Gastroesophageal sphincter (tissue), 4 donors: ENCODE measurements at regions not wholly inside any gene's neighbourhood (a gene's known extent, or its start where the extent isn't known, plus 50 kb on each side); places are given as distances from the start of the nearest gene placed in this dataset.

Experiments
- ATAC-seq: fragments of 150-250 bp; one replicate; pipeline ENCODE4 v1.9.1; 2016; ENCODE audit warnings: mild to moderate bottlenecking, moderate library complexity
- H3K27ac ChIP-seq, 4 donors: fragments of 200-600 bp; sonication (generic) in 3 of 4; 1 replicate in 3 of 4; 2 replicates in 1 of 4; pipeline ENCODE4 v1.5.1; 2016 to 2019
- H3K27me3 ChIP-seq: fragments of 200-600 bp; sonication (generic); one replicate; pipeline ENCODE4 v1.5.1; 2019
- H3K36me3 ChIP-seq, 2 donors: fragments of 200-600 bp; sonication (generic); one replicate each; pipeline ENCODE4 v1.5.1; 2019; ENCODE audit warnings: control low read depth in 1 of 2
- H3K4me1 ChIP-seq, 3 donors: fragments of 200-600 bp; sonication (generic); 1 replicate in 2 of 3; 2 replicates in 1 of 3; pipeline ENCODE4 v1.5.1; 2016 to 2019; ENCODE audit warnings: control low read depth in 2 of 3
- H3K4me3 ChIP-seq, 2 donors: fragments of 200-600 bp; sonication (generic); one replicate each; pipeline ENCODE4 v1.5.1; 2019; ENCODE audit warnings: mild to moderate bottlenecking in 1 of 2, moderate library complexity in 1 of 2
- H3K9me3 ChIP-seq, 3 donors: fragments of 200-600 bp; sonication (generic); one replicate each; pipeline ENCODE4 v1.5.1; 2017 to 2019; ENCODE audit warnings: control low read depth in 2 of 3
- CTCF ChIP-seq, 4 experiments: fragments of 200-600 bp in 2 of 4; fragments of 450-650 bp in 2 of 4; sonication (generic) in 1 of 4; IDR thresholded peaks; one replicate each; pipeline ENCODE4 v1.5.1; 2017 to 2019; ENCODE audit warnings: antibody characterized with exemption in 4 of 4, mild to moderate bottlenecking in 2 of 4, moderate library complexity in 2 of 4
- EP300 ChIP-seq: sonication (generic); formaldehyde crosslinking; IDR thresholded peaks from one replicate; pipeline ENCODE4 v1.6.1; 2017; ENCODE audit warnings: antibody characterized with exemption, mild to moderate bottlenecking
- POLR2A ChIP-seq, 2 donors: fragments of 450-650 bp; IDR thresholded peaks; one replicate each; pipeline ENCODE4 v1.6.1; 2017; ENCODE audit warnings: antibody characterized with exemption in 2 of 2, mild to moderate bottlenecking in 2 of 2, moderate library complexity in 1 of 2
- POLR2AphosphoS5 ChIP-seq: sonication (generic); formaldehyde crosslinking; IDR thresholded peaks from one replicate; pipeline ENCODE4 v1.6.1; 2017; ENCODE audit warnings: antibody characterized with exemption
- WGBS, 2 donors: methylation state at CpG; one replicate each; pipeline ENCODE4 v1.1.5; 2018; ENCODE audit warnings: low coverage in 1 of 2; 5-methylcytosine and 5-hydroxymethylcytosine counted together

- 77 to 100% methylated on average over 1 of the region's 1 CpG for WGBS, 2 donors
- H3K27ac ChIP-seq: no peak overlapping the region
Measured at GRCh38 chr4:120352739-120353138, 286.1 kb upstream of the MAD2L1 start.

GRCh38 chr4:120348948-120349347 lies 282.3 kb upstream of the MAD2L1 start:
- no peak for TF ChIP-seq POLR2A (IDR thresholded peaks at IDR 0.05)
- TF ChIP-seq CTCF (IDR thresholded peaks at IDR 0.05): no peak
- no peak for TF ChIP-seq POLR2AphosphoS5
- TF ChIP-seq EP300: no peak

More at GRCh38 chr4:120352739-120353138, 286.1 kb upstream of the MAD2L1 start:
- no peaks in the 10 kb centered on the region for H3K9me3 ChIP-seq
- no peaks in the 10 kb centered on the region for H3K4me1 ChIP-seq
- TF ChIP-seq POLR2A (IDR thresholded peaks at IDR 0.05) (no peak), EP300 (no peak), CTCF (IDR thresholded peaks at IDR 0.05) (no peak), POLR2AphosphoS5 (no peak)
- no peaks in the 10 kb centered on the region for H3K36me3 ChIP-seq
- no peak for ATAC-seq
- no peak overlapping the region for H3K4me3 ChIP-seq
- no peaks in the 10 kb centered on the region for H3K27me3 ChIP-seq

GRCh38 chr4:120348521-120348920 lies 281.9 kb upstream of the MAD2L1 start:
- 28 to 29% methylated on average over 2 of the region's 2 CpGs for WGBS, 2 donors
- no peaks in the 10 kb centered on the region for H3K36me3 ChIP-seq

More at GRCh38 chr4:120348948-120349347, 282.3 kb upstream of the MAD2L1 start:
- H3K36me3 ChIP-seq: no peaks in the 10 kb centered on the region
- H3K4me3 ChIP-seq: no peak overlapping the region
- no peak for ATAC-seq
- no peaks in the 10 kb centered on the region for H3K9me3 ChIP-seq
- H3K4me1 ChIP-seq: no peaks in the 10 kb centered on the region
- 91 to 100% methylated on average over 1 of the region's 1 CpG for WGBS, 2 donors
- H3K27me3 ChIP-seq: no peaks in the 10 kb centered on the region
- no peak overlapping the region for H3K27ac ChIP-seq

GRCh38 chr4:120331486-120332370 lies 265.1 kb upstream of the MAD2L1 start:
- WGBS, 2 donors: 58 to 86% methylated on average over 2 to 4 of the region's 4 CpGs
- ATAC-seq: no peak
- TF ChIP-seq CTCF (IDR thresholded peaks at IDR 0.05): no peak
- TF ChIP-seq POLR2AphosphoS5: no peak
- no peak for TF ChIP-seq POLR2A (IDR thresholded peaks at IDR 0.05)
- TF ChIP-seq EP300: no peak

More at GRCh38 chr4:120348521-120348920, 281.9 kb upstream of the MAD2L1 start:
- H3K27me3 ChIP-seq: no peaks in the 10 kb centered on the region
- no peaks in the 10 kb centered on the region for H3K9me3 ChIP-seq
- no peak for TF ChIP-seq CTCF (IDR thresholded peaks at IDR 0.05)
- TF ChIP-seq EP300: no peak
- TF ChIP-seq POLR2A (IDR thresholded peaks at IDR 0.05): no peak
- TF ChIP-seq POLR2AphosphoS5: no peak
- H3K4me3 ChIP-seq: no peak overlapping the region
- no peak overlapping the region for H3K27ac ChIP-seq
- ATAC-seq: no peak
- H3K4me1 ChIP-seq: no peaks in the 10 kb centered on the region

GRCh38 chr4:120329386-120329785 lies 262.7 kb upstream of the MAD2L1 start:
- Histone ChIP-seq H3K27ac (no peak overlapping the region), H3K4me1 (no peaks in the 10 kb centered on the region), H3K36me3 (no peaks in the 10 kb centered on the region), H3K9me3 (no peaks in the 10 kb centered on the region), H3K4me3 (no peak overlapping the region), H3K27me3 (no peaks in the 10 kb centered on the region)
- WGBS, 2 donors: 90 to 96% methylated on average over 1 of the region's 1 CpG
- no peak for ATAC-seq
- TF ChIP-seq POLR2AphosphoS5 (no peak), CTCF (IDR thresholded peaks at IDR 0.05) (no peak), POLR2A (IDR thresholded peaks at IDR 0.05) (no peak), EP300 (no peak)

More at GRCh38 chr4:120331486-120332370, 265.1 kb upstream of the MAD2L1 start:
- H3K4me1 ChIP-seq: no peaks in the 10 kb centered on the region
- H3K9me3 ChIP-seq: no peaks in the 10 kb centered on the region
- no peak overlapping the region for H3K27ac ChIP-seq
- no peaks in the 10 kb centered on the region for H3K27me3 ChIP-seq
- no peaks in the 10 kb centered on the region for H3K36me3 ChIP-seq
- no peak overlapping the region for H3K4me3 ChIP-seq
